ENCODE measurements at regions not wholly inside any gene's neighbourhood (a gene's known extent, or its start where the extent isn't known, plus 50 kb on each side); places are given as distances from the start of the nearest gene placed in this dataset.

DNA sequence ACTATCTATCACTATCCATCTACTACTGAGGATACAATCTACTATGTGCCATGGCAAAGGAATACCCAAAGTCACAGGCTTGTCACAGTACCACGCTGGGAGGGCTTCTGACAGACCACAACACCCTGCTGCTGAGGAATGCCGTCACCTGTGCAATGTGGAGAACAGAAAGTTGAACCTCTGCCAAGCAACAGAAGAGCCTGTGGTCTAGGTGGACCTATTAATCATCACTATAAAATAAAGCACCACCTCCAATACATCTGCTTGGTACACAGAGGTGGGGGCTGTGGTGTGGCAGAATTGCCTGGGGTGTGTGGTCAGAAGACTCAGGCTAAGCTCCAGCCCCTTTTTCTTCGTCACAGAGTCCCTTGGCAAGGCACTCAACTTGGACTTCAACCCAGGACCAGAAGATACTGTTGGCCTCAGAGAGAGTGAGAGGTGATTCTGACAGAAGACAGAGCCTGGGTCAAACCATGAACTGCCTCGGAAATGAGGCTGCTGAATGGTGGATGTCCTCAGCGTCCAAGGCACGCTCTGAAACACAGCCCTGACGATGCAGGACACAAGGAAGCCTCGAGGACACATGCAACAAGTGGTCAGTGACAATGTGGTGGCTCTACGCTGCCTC is 189.4 kb upstream of the CHRNA7 start:
- Histone ChIP-seq H3K4me3 (no peak overlapping the region), H3K9me3 (no peaks in the 10 kb centered on the region), H3K27ac (no peak overlapping the region), H3K27me3 (replicated peaks; ENCODE audit: insufficient read depth) (no peaks in the 10 kb centered on the region), H3K36me3 (no peaks in the 10 kb centered on the region), H3K4me1 (ENCODE audit: control insufficient read depth in 1 of 2, low read depth in 2 of 2) (no peaks in the 10 kb centered on the region)
- TF ChIP-seq, protein P1, sequence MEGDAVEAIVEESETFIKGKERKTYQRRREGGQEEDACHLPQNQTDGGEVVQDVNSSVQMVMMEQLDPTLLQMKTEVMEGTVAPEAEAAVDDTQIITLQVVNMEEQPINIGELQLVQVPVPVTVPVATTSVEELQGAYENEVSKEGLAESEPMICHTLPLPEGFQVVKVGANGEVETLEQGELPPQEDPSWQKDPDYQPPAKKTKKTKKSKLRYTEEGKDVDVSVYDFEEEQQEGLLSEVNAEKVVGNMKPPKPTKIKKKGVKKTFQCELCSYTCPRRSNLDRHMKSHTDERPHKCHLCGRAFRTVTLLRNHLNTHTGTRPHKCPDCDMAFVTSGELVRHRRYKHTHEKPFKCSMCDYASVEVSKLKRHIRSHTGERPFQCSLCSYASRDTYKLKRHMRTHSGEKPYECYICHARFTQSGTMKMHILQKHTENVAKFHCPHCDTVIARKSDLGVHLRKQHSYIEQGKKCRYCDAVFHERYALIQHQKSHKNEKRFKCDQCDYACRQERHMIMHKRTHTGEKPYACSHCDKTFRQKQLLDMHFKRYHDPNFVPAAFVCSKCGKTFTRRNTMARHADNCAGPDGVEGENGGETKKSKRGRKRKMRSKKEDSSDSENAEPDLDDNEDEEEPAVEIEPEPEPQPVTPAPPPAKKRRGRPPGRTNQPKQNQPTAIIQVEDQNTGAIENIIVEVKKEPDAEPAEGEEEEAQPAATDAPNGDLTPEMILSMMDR (IDR thresholded peaks at IDR 0.05), result no peak
- no peak for DNase-seq (ENCODE audit: low spot score)
- no peak for ATAC-seq (ENCODE audit: insufficient number of reproducible peaks, low FRiP score, low read depth)

DNA sequence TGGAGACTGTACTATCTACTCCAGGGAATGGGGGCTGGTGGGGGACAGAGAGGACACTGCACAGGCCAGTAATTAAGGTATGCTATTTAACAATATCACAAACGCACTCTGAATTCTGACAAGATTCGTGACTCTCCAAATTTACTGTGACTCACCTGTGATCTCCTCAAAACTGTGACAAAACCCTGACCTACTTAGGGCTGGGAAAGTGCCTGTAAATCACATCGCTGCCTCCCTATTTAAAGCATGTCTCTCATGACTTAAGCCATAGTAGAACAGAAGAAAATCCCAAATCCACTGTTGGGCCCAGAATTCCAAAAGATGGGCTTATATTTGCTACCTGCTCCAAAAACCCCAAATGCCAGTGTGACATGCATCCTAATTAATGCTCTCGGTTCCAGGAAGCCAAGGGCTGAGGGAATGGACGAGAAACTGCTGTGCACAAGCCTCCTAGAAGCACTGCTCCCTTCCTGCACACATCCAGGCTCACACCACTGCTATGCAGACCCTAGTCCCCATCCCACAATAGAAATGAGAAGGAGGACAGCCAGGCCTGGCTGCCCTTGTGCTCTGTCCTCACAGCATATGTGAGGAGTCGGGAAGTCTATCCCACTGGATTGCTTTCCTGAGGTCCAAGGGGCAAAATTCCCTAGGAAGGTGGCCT is 187.7 kb upstream of the CHRNA7 start:
- ATAC-seq (ENCODE audit: insufficient number of reproducible peaks, low FRiP score, low read depth), result no peak

DNA sequence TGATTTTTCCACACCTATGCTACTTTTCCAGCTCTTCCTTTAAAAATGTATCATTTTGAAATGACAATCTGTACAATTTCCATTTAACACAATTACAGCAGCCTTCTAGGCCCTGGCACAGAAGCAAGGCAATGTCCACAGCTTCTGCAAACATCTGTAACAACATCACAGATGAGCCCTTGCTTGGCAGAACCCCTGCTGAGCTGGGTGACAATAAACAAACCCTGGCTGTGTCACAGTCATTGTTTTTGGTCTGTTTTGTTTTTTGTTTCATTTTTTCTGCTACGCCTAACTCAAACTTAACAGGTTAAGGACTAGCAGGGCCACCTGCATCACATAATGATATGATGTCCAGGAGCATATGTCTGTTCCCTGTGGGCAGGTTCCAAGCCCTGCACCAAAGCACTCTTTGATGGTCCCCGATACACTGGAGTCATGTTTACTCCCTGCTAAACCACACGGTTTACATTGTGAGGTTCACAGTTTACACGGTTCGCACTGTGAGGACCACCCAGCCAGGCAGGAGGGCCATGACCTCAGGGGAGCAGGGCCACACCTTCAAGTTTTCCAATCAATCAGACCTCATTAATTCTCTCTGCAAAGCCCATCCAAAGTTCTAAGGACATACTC is 186.8 kb upstream of the CHRNA7 start:
- Histone ChIP-seq H3K4me3 (no peak overlapping the region), H3K27ac (no peak overlapping the region), H3K4me1 (ENCODE audit: control insufficient read depth in 1 of 2, low read depth in 2 of 2) (no peaks in the 10 kb centered on the region), H3K27me3 (replicated peaks; ENCODE audit: insufficient read depth) (no peaks in the 10 kb centered on the region), H3K9me3 (no peaks in the 10 kb centered on the region), H3K36me3 (no peaks in the 10 kb centered on the region)
- TF ChIP-seq, protein P1 (IDR thresholded peaks at IDR 0.05), result no peak
- ATAC-seq (ENCODE audit: insufficient number of reproducible peaks, low FRiP score, low read depth) (no peak), DNase-seq (ENCODE audit: low spot score) (no peak)

More for the DNA sequence above, 187.7 kb upstream of the CHRNA7 start:
- no peaks in the 10 kb centered on the region for H3K27me3 ChIP-seq (replicated peaks; ENCODE audit: insufficient read depth)
- H3K27ac ChIP-seq, result no peak overlapping the region
- no peaks in the 10 kb centered on the region for H3K4me1 ChIP-seq (ENCODE audit: control insufficient read depth in 1 of 2, low read depth in 2 of 2)
- TF ChIP-seq, protein P1 (IDR thresholded peaks at IDR 0.05), result no peak
- no peak for DNase-seq (ENCODE audit: low spot score)
- H3K4me3 ChIP-seq, result no peak overlapping the region
- H3K36me3 ChIP-seq, result no peaks in the 10 kb centered on the region
- H3K9me3 ChIP-seq, result no peaks in the 10 kb centered on the region

DNA sequence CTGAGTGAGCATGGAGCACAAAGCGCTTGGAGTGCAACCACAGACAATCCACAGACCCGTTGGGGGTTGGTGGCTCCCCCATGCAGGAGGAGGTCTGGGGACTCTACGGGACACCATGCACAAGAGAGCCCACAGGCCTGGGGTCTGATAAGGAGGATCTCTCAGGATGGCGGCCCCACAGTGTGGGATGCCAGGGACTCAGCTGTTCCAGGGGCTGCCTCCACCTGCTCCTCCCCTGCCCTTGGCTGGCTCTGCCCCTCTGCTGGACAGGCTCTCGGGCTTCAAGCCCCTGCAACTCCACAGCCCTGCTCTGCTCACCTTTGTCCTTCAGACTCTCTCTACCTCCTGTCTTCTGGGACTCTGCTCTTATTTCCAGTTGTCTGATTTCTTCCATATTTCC is 184.5 kb upstream of the CHRNA7 start:
- Histone ChIP-seq H3K4me1 (ENCODE audit: control insufficient read depth in 1 of 2, low read depth in 2 of 2) (no peaks in the 10 kb centered on the region), H3K36me3 (no peaks in the 10 kb centered on the region), H3K4me3 (no peak overlapping the region), H3K9me3 (peaks cover 3% of the 10 kb centered on the region), H3K27me3 (replicated peaks; ENCODE audit: insufficient read depth) (no peaks in the 10 kb centered on the region), H3K27ac (no peak overlapping the region)
- DNase-seq (ENCODE audit: low spot score) (no peak), ATAC-seq (ENCODE audit: insufficient number of reproducible peaks, low FRiP score, low read depth) (no peak)
- TF ChIP-seq, protein P1 (IDR thresholded peaks at IDR 0.05), result no peak

DNA sequence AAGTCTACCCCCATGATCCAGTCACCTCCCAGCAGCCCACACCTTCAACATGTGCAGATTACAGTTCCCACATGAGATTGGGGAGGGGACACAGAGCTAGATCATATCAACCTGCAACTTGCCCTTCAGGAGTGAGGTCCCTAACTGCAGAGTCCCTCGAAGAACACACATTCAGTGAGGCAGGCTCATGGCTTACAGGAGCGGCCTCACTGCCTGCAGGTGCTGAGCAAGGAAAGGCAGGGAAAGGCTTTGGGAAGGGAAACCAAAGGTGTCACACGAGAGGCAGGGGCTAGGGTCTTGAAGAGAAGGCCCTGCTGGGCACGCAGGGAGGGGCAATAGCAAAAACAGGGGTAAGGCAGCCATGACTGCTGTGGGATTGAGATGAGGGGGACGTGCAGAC is 182.4 kb upstream of the CHRNA7 start:
- DNase-seq (ENCODE audit: low spot score) (no peak), ATAC-seq (ENCODE audit: insufficient number of reproducible peaks, low FRiP score, low read depth) (no peak)
- Histone ChIP-seq H3K4me3 (no peak overlapping the region), H3K36me3 (no peaks in the 10 kb centered on the region), H3K27ac (no peak overlapping the region), H3K9me3 (peaks cover 3% of the 10 kb centered on the region), H3K4me1 (ENCODE audit: control insufficient read depth in 1 of 2, low read depth in 2 of 2) (no peaks in the 10 kb centered on the region), H3K27me3 (replicated peaks; ENCODE audit: insufficient read depth) (no peaks in the 10 kb centered on the region)
- TF ChIP-seq, protein P1 (IDR thresholded peaks at IDR 0.05), result no peak
